PC-9 (cell line): ENCODE measurements at regions not wholly inside any gene's neighbourhood (a gene's known extent, or its start where the extent isn't known, plus 50 kb on each side); places are given as distances from the start of the nearest gene placed in this dataset.

Source experiments
- BruUV-seq: library from RNA; stranded (reverse); fragments of 400-500 nt; replicated peaks from 2 replicates; lab custom pipeline; 2021; lab: Mats Ljungman, UMichigan
- CTCF ChIA-PET: fragments of 300-600 bp; sonication (Branson Sonifier 250); formaldehyde crosslinking; loops from one replicate; lab custom pipeline; 2022; ENCODE audit warnings: antibody characterized with exemption; lab: Charles Lee
- POLR2A ChIA-PET: fragments of 300-600 bp; sonication (Branson Sonifier 250); formaldehyde crosslinking; loops from one replicate; lab custom pipeline; 2022; ENCODE audit warnings: antibody characterized with exemption; ENCODE audit not compliant: unreplicated experiment; lab: Charles Lee
- DNase-seq, 2 experiments: peaks; one replicate each; pipeline versions ENCODE4 v3.0.0 to v3.0.0-alpha.2; 2015 to 2022; ENCODE audit warnings: mixed read lengths in 1 of 2
- H2AFZ ChIP-seq: fragments of 200-600 bp; sonication (generic); 2 replicates; pipeline ENCODE4 v1.8.1; 2017; ENCODE audit warnings: antibody characterized with exemption
- H3F3A ChIP-seq: fragments of 200-600 bp; sonication (generic); 2 replicates; pipeline ENCODE4 v1.8.1; 2017; ENCODE audit warnings: antibody characterized with exemption, mild to moderate bottlenecking, low read depth; ENCODE audit not compliant: insufficient read depth
- H3K27ac ChIP-seq: fragments of 200-600 bp; sonication (generic); 2 replicates; pipeline ENCODE4 v1.6.1; 2016; ENCODE audit warnings: mixed run types
- H3K27me3 ChIP-seq: fragments of 200-600 bp; sonication (generic); 2 replicates; pipeline ENCODE4 v1.6.1; 2016; ENCODE audit warnings: low read depth, mixed run types; ENCODE audit not compliant: insufficient read depth
- H3K36me3 ChIP-seq: fragments of 200-600 bp; sonication (generic); 2 replicates; pipeline ENCODE4 v1.6.1; 2016; ENCODE audit warnings: low read depth, mixed run types
- H3K4me1 ChIP-seq: fragments of 200-600 bp; sonication (generic); replicated peaks from 2 replicates; pipeline ENCODE4 v1.6.1; 2016; ENCODE audit warnings: mixed run types; ENCODE audit not compliant: insufficient read depth
- H3K4me2 ChIP-seq: fragments of 200-600 bp; sonication (generic); 2 replicates; pipeline ENCODE4 v1.6.1; 2017; ENCODE audit warnings: mixed run types
- H3K4me3 ChIP-seq: fragments of 200-600 bp; sonication (generic); 2 replicates; pipeline ENCODE4 v1.6.1; 2016; ENCODE audit warnings: mixed run types
- H3K79me2 ChIP-seq: fragments of 200-600 bp; sonication (generic); 2 replicates; pipeline ENCODE4 v1.6.1; 2017; ENCODE audit warnings: low read depth, mixed run types
- H3K9me2 ChIP-seq: fragments of 200-600 bp; sonication (generic); 2 replicates; pipeline ENCODE4 v1.8.1; 2017; ENCODE audit warnings: mild to moderate bottlenecking; ENCODE audit not compliant: insufficient read depth
- H3K9me3 ChIP-seq: fragments of 200-600 bp; sonication (generic); 2 replicates; pipeline ENCODE4 v1.8.1; 2016; ENCODE audit warnings: low read depth; ENCODE audit not compliant: insufficient read depth
- H4K20me1 ChIP-seq: fragments of 200-600 bp; sonication (generic); 2 replicates; pipeline ENCODE4 v1.8.1; 2017; ENCODE audit not compliant: insufficient read depth
- CTCF ChIP-seq: fragments of 200-600 bp; sonication (generic); conservative IDR thresholded peaks from 2 replicates; pipeline ENCODE4 v1.6.1; 2017; ENCODE audit warnings: mixed run types, antibody characterized with exemption, mild to moderate bottlenecking, moderate library complexity
- EZH2 ChIP-seq: fragments of 200-600 bp; sonication (generic); IDR thresholded peaks from 2 replicates; pipeline ENCODE4 v1.8.0; 2017; ENCODE audit warnings: antibody characterized with exemption, low read depth
- intact Hi-C: fragments of 100-400 bp; cut with micrococcal nuclease; formaldehyde crosslinking; loops from one replicate; pipeline ENCODE4 v1.10.0; 2022; ENCODE audit not compliant: unreplicated experiment

- Histone ChIP-seq H4K20me1 (no peaks in the 10 kb centered on the region), H3K4me1 (no peaks in the 10 kb centered on the region), H3K27me3 (no peaks in the 10 kb centered on the region), H3K4me3 (no peak overlapping the region), H3F3A (no peaks in the 10 kb centered on the region), H3K36me3 (no peaks in the 10 kb centered on the region), H3K9me3 (no peaks in the 10 kb centered on the region), H3K79me2 (no peaks in the 10 kb centered on the region), H3K9me2 (no peaks in the 10 kb centered on the region; the same call in 1 of the 2 replicates), H3K4me2 (no peak overlapping the region), H3K27ac (no peak overlapping the region), H2AFZ (no peak overlapping the region)
- intact Hi-C loops, result no loop called here
- POLR2A ChIA-PET, result no interaction called here
- BruUV-seq, result no TSS peak
- CTCF ChIA-PET, result no interaction called here
- no peak for DNase-seq
- TF ChIP-seq CTCF, result no peak
- TF ChIP-seq EZH2, result no peak
Observed at GRCh38 chr2:21382701-21383520, 259.1 kb downstream of the TDRD15 start.

GRCh38 chr2:21386666-21387065, 262.9 kb downstream of the TDRD15 start:
- Histone ChIP-seq H3K4me1 (no peaks in the 10 kb centered on the region), H3K9me2 (no peaks in the 10 kb centered on the region; the same call in 1 of the 2 replicates), H3K79me2 (no peaks in the 10 kb centered on the region), H4K20me1 (no peaks in the 10 kb centered on the region), H2AFZ (no peak overlapping the region), H3K4me3 (no peak overlapping the region), H3K9me3 (no peaks in the 10 kb centered on the region), H3K4me2 (no peak overlapping the region), H3K36me3 (no peaks in the 10 kb centered on the region), H3F3A (no peaks in the 10 kb centered on the region), H3K27me3 (no peaks in the 10 kb centered on the region), H3K27ac (no peak overlapping the region)
- intact Hi-C loops, result no loop called here
- TF ChIP-seq CTCF, result no peak
- TF ChIP-seq EZH2, result no peak
- ChIA-PET CTCF (no interaction called here), POLR2A (no interaction called here)
- no TSS peak for BruUV-seq
- no peak for DNase-seq

GRCh38 chr2:21392649-21393048, 268.9 kb downstream of the TDRD15 start:
- POLR2A ChIA-PET, result no interaction called here
- CTCF ChIA-PET, result no interaction called here
- no peaks in the 10 kb centered on the region for H3F3A ChIP-seq

More at GRCh38 chr2:21392649-21393048, 268.9 kb downstream of the TDRD15 start:
- no peaks in the 10 kb centered on the region for H3K79me2 ChIP-seq
- no peak overlapping the region for H3K4me3 ChIP-seq
- H3K27ac ChIP-seq, result no peak overlapping the region
- intact Hi-C loops, result no loop called here
- no peaks in the 10 kb centered on the region for H3K9me2 ChIP-seq
- H3K36me3 ChIP-seq, result no peaks in the 10 kb centered on the region
- TF ChIP-seq CTCF, result no peak
- H3K9me3 ChIP-seq, result no peaks in the 10 kb centered on the region
- no peak overlapping the region for H2AFZ ChIP-seq
- no peak for DNase-seq
- H4K20me1 ChIP-seq, result no peaks in the 10 kb centered on the region
- no peaks in the 10 kb centered on the region for H3K4me1 ChIP-seq
- no peak overlapping the region for H3K4me2 ChIP-seq
- BruUV-seq, result no TSS peak
- no peaks in the 10 kb centered on the region for H3K27me3 ChIP-seq
